ENCODE measurements at regions not wholly inside any gene's neighbourhood (a gene's known extent, or its start where the extent isn't known, plus 50 kb on each side); places are given as distances from the start of the nearest gene placed in this dataset.
"Not testable (repeated sequence)": the region's sequence is repeated elsewhere in the genome, so short reads cannot be mapped to it uniquely, and the experiment has no call there.

- DNase-seq (ENCODE audit: low read depth in 1 of 2, low spot score in 1 of 2): no peak
These were observed 903.9 kb downstream of the UQCRFS1 start for GRCh38 chr19:28309070-28309469.

GRCh38 chr19:28307963-28308362 lies 905.0 kb downstream of the UQCRFS1 start:
- DNase-seq (ENCODE audit: low read depth in 1 of 2, low spot score in 1 of 2): no peak

GRCh38 chr19:28307487-28307886 lies 905.5 kb downstream of the UQCRFS1 start:
- no peak for DNase-seq (ENCODE audit: low read depth in 1 of 2, low spot score in 1 of 2)

- DNase-seq (ENCODE audit: low read depth in 1 of 2, low spot score in 1 of 2): no peak
These were observed 907.4 kb downstream of the UQCRFS1 start for GRCh38 chr19:28305513-28305912.

GRCh38 chr19:28303502-28303901 lies 909.4 kb downstream of the UQCRFS1 start:
- no peak for DNase-seq (ENCODE audit: low read depth in 1 of 2, low spot score in 1 of 2)

- DNase-seq (ENCODE audit: low read depth in 1 of 2, low spot score in 1 of 2): no peak
These were observed 911.0 kb downstream of the UQCRFS1 start for GRCh38 chr19:28301961-28302360.

- no peak for DNase-seq (ENCODE audit: low read depth in 1 of 2, low spot score in 1 of 2)
These were observed 911.5 kb downstream of the UQCRFS1 start for GRCh38 chr19:28301463-28301862.

GRCh38 chr19:28299649-28300048 lies 913.3 kb downstream of the UQCRFS1 start:
- DNase-seq (ENCODE audit: low read depth in 1 of 2, low spot score in 1 of 2): no peak

GRCh38 chr19:28297586-28298157 lies 915.3 kb downstream of the UQCRFS1 start:
- no peak for DNase-seq (ENCODE audit: low read depth in 1 of 2, low spot score in 1 of 2)

GRCh38 chr19:28297036-28297435 lies 915.9 kb downstream of the UQCRFS1 start:
- no peak for DNase-seq (ENCODE audit: low read depth in 1 of 2, low spot score in 1 of 2)

- DNase-seq (ENCODE audit: low read depth in 1 of 2, low spot score in 1 of 2): no peak
These were observed 916.4 kb downstream of the UQCRFS1 start for GRCh38 chr19:28296506-28296905.

GRCh38 chr19:28294975-28295374 lies 918.0 kb downstream of the UQCRFS1 start:
- DNase-seq (ENCODE audit: low read depth in 1 of 2, low spot score in 1 of 2): not testable (repeated sequence)

- no peak for DNase-seq (ENCODE audit: low read depth in 1 of 2, low spot score in 1 of 2)
These were observed 918.6 kb downstream of the UQCRFS1 start for GRCh38 chr19:28294395-28294794.

- DNase-seq (ENCODE audit: low read depth in 1 of 2, low spot score in 1 of 2): no peak
These were observed 919.3 kb downstream of the UQCRFS1 start for GRCh38 chr19:28293685-28294084.

GRCh38 chr19:28292822-28293500 lies 920.0 kb downstream of the UQCRFS1 start:
- no peak for DNase-seq (ENCODE audit: low read depth in 1 of 2, low spot score in 1 of 2)

GRCh38 chr19:28291874-28292273 lies 921.1 kb downstream of the UQCRFS1 start:
- no peak for DNase-seq (ENCODE audit: low read depth in 1 of 2, low spot score in 1 of 2)

GRCh38 chr19:28290963-28291657 lies 921.8 kb downstream of the UQCRFS1 start:
- DNase-seq (ENCODE audit: low read depth in 1 of 2, low spot score in 1 of 2): no peak

- DNase-seq (ENCODE audit: low read depth in 1 of 2, low spot score in 1 of 2): no peak
These were observed 923.5 kb downstream of the UQCRFS1 start for GRCh38 chr19:28289295-28290063.

GRCh38 chr19:28288572-28289264 lies 924.2 kb downstream of the UQCRFS1 start:
- no peak for DNase-seq (ENCODE audit: low read depth in 1 of 2, low spot score in 1 of 2)

- no peak for DNase-seq (ENCODE audit: low read depth in 1 of 2, low spot score in 1 of 2)
These were observed 927.0 kb downstream of the UQCRFS1 start for GRCh38 chr19:28285917-28286316.

GRCh38 chr19:28285078-28285477 lies 927.9 kb downstream of the UQCRFS1 start:
- DNase-seq (ENCODE audit: low read depth in 1 of 2, low spot score in 1 of 2): no peak
